ENCODE measurements at regions not wholly inside any gene's neighbourhood (a gene's known extent, or its start where the extent isn't known, plus 50 kb on each side); places are given as distances from the start of the nearest gene placed in this dataset.

DNA sequence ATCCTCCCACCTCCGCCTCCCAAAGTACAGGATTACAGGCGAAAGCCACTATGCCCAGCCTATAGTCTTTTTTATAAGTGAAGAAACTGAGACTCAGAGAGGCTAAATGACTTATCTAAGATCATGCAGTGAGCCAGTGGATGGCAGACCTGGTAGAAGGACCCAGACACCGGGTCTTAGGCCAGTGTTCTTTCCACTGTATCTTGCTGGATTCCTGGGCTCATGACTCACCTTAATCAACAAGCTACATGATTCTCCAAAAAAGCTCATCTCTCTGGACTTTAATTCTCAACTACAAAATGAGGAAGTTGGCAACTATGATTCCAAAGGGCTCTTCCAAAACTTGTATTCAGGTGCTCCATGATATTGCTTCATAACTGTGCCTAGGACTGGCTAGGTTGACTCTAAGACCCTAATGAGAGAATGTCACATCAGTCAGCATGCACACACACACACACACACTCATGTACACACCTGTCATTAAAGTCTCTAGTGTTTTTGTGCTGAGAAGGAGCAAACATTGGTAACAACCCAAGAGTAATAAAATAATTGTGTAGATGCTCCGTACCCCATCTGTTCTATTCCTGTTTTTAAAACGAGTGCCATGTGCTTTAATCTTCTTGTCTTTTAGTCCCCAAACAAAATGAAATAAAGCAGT is 89.7 kb upstream of the SLC4A7 start:
- no peak for DNase-seq
- no peak for TF ChIP-seq CTCF (IDR thresholded peaks at IDR 0.05; ENCODE audit: partially characterized antibody, unreplicated experiment)
- H3K4me1 Mint-ChIP-seq (ENCODE audit: low read depth, unreplicated experiment) = peaks cover 2% of the 10 kb centered on the region
- no peaks in the 10 kb centered on the region for H3K27me3 Mint-ChIP-seq (ENCODE audit: unreplicated experiment)
- H3K4me3 Mint-ChIP-seq (ENCODE audit: unreplicated experiment) = no peak overlapping the region
- no peak overlapping the region for H3K27ac Mint-ChIP-seq (ENCODE audit: unreplicated experiment)
- H3K36me3 Mint-ChIP-seq (ENCODE audit: unreplicated experiment) = no peaks in the 10 kb centered on the region
- H3K9me3 Mint-ChIP-seq (ENCODE audit: unreplicated experiment) = no peaks in the 10 kb centered on the region

DNA sequence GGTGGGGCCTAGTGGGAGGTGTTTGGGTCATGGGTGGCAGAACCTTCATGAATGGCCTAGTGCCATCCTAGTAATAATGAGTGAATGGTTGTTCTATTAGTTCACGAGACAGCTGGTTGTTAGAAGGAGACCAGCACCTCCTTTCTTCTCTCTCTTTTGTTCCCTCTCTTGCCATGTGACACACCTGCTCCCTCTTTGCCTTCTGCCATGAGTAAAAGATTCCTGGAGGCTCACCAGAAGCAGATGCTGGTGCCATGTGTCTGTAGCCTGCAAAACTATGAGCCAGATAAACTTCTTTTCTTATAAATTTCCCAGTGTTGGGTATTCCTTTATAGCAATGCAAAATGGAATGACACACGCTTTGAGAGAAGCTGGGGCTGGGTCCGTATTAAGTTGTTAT is 89.0 kb upstream of the SLC4A7 start:
- Mint-ChIP-seq H3K27me3 (ENCODE audit: unreplicated experiment) (no peaks in the 10 kb centered on the region), H3K4me3 (ENCODE audit: unreplicated experiment) (no peak overlapping the region), H3K27ac (ENCODE audit: unreplicated experiment) (peak overlapping the region; percentile 48), H3K4me1 (ENCODE audit: low read depth, unreplicated experiment) (peaks cover 5% of the 10 kb centered on the region), H3K9me3 (ENCODE audit: unreplicated experiment) (no peaks in the 10 kb centered on the region), H3K36me3 (ENCODE audit: unreplicated experiment) (no peaks in the 10 kb centered on the region)
- DNase-seq = no peak
- no peak for TF ChIP-seq CTCF (IDR thresholded peaks at IDR 0.05; ENCODE audit: partially characterized antibody, unreplicated experiment)

DNA sequence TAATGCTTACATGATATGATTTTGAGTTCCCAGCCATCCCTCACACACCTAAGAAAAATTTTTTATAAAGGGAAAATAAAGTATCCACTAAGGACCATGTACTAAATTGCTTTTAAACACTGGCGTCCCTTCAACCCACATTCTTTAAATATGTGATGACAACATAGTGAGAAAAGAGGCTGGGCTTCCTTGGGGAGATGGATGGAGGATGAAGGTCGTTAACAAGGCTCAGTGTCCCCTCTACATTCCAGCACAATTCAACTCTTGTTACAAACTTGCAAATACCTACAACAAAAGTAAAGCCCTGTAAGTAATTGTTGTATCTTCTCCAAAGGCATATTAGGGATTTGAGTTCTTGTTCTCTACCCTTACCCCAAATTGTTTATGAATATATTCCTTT is 87.2 kb upstream of the SLC4A7 start:
- no peaks in the 10 kb centered on the region for H3K27me3 Mint-ChIP-seq (ENCODE audit: unreplicated experiment)
- no peak for DNase-seq
- no peaks in the 10 kb centered on the region for H3K9me3 Mint-ChIP-seq (ENCODE audit: unreplicated experiment)
- TF ChIP-seq CTCF (IDR thresholded peaks at IDR 0.05; ENCODE audit: partially characterized antibody, unreplicated experiment) = no peak
- no peak overlapping the region for H3K4me3 Mint-ChIP-seq (ENCODE audit: unreplicated experiment)
- peaks cover 7% of the 10 kb centered on the region for H3K4me1 Mint-ChIP-seq (ENCODE audit: low read depth, unreplicated experiment)
- no peak overlapping the region for H3K27ac Mint-ChIP-seq (ENCODE audit: unreplicated experiment)
- H3K36me3 Mint-ChIP-seq (ENCODE audit: unreplicated experiment) = no peaks in the 10 kb centered on the region

DNA sequence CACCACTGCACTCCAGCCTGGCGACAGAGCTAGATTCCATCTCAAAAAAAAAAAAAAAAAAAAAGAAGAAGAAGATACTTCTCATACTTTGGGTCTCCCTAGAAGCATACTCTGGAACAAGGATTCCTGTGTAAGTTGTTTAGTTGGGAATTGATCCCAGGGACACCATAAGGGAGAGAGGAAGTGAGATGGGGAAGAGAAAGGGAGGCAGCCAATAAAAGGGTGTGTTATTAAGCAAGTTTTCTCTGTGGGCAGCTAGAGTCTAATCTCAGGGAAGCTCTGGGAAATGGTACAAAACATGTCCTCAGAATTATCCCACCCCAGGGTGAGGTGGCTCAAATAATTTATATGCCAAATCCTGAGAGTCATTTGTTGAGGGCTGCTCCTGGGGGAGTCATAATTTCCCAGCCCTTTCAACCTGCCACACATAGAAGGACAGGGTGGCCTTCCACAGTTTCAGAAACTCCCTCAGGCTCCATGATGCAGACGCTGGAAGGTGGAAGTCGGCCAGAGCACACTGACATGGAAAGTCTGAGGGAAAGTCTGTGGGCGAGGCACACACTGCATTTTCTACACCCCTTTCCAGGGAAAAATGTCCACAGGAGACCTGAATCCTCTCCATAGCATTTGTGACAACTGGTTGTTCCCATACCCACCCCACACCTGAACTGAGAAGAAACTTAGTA is 86.4 kb upstream of the SLC4A7 start:
- DNase-seq = no peak
- Mint-ChIP-seq H3K4me3 (ENCODE audit: unreplicated experiment) (no peak overlapping the region), H3K27ac (ENCODE audit: unreplicated experiment) (no peak overlapping the region), H3K9me3 (ENCODE audit: unreplicated experiment) (no peaks in the 10 kb centered on the region), H3K4me1 (ENCODE audit: low read depth, unreplicated experiment) (peaks cover 7% of the 10 kb centered on the region), H3K36me3 (ENCODE audit: unreplicated experiment) (no peaks in the 10 kb centered on the region), H3K27me3 (ENCODE audit: unreplicated experiment) (no peaks in the 10 kb centered on the region)
- no peak for TF ChIP-seq CTCF (IDR thresholded peaks at IDR 0.05; ENCODE audit: partially characterized antibody, unreplicated experiment)

DNA sequence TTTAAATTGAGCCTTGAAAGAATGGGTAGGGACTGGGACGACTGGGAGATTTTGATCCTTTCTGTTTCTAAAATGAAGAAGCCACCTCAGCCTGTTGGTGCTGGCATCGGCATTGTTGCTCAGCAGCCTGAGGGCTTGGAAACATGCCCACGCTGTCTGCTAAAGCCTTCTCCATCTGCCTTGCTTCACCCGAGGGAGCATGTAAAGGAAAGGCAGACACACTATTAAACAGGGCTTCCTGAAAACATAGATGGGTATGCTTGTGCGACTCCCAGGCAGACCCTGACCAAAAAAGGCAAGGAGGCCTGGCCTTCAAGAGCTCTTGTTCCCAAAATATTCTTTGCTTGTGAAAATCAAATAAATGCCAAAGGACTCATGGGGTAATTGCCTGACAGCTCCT is 84.2 kb upstream of the SLC4A7 start:
- H3K27ac Mint-ChIP-seq (ENCODE audit: unreplicated experiment) = peak overlapping the region; percentile 6
- no peak for TF ChIP-seq CTCF (IDR thresholded peaks at IDR 0.05; ENCODE audit: partially characterized antibody, unreplicated experiment)
- no peaks in the 10 kb centered on the region for H3K9me3 Mint-ChIP-seq (ENCODE audit: unreplicated experiment)
- no peaks in the 10 kb centered on the region for H3K27me3 Mint-ChIP-seq (ENCODE audit: unreplicated experiment)
- DNase-seq = peak; percentile 35
- H3K36me3 Mint-ChIP-seq (ENCODE audit: unreplicated experiment) = no peaks in the 10 kb centered on the region
- no peak overlapping the region for H3K4me3 Mint-ChIP-seq (ENCODE audit: unreplicated experiment)
- peaks cover 6% of the 10 kb centered on the region for H3K4me1 Mint-ChIP-seq (ENCODE audit: low read depth, unreplicated experiment)

Data from glutamatergic neuron (in vitro differentiated cells).